C4-2B (cell line): ENCODE measurements at regions not wholly inside any gene's neighbourhood (a gene's known extent, or its start where the extent isn't known, plus 50 kb on each side); places are given as distances from the start of the nearest gene placed in this dataset.

Source experiments
- H3K27ac ChIP-seq: fragments of 450-650 bp; 2 replicates; pipeline ENCODE4 v1.5.1; 2017
- CTCF ChIP-seq: fragments of 450-650 bp; conservative IDR thresholded peaks from 2 replicates; pipeline ENCODE4 v1.5.1; 2017; ENCODE audit warnings: mild to moderate bottlenecking
- ZFX ChIP-seq: fragments of 450-650 bp; IDR thresholded peaks from 2 replicates; pipeline ENCODE4 v1.6.1; 2017

- H3K27ac ChIP-seq: no peak overlapping the region
- TF ChIP-seq CTCF (no peak), ZFX (no peak)
These were observed 568.7 kb downstream of the ETS1 start for GRCh38 chr11:128018692-128019091.

- H3K27ac ChIP-seq: no peak overlapping the region
- TF ChIP-seq ZFX (no peak), CTCF (no peak)
These were observed 581.8 kb downstream of the ETS1 start for GRCh38 chr11:128005562-128005961.

- TF ChIP-seq CTCF (no peak), ZFX (no peak)
- no peak overlapping the region for H3K27ac ChIP-seq
These were observed 588.9 kb downstream of the ETS1 start for GRCh38 chr11:127998421-127998820.

DNA sequence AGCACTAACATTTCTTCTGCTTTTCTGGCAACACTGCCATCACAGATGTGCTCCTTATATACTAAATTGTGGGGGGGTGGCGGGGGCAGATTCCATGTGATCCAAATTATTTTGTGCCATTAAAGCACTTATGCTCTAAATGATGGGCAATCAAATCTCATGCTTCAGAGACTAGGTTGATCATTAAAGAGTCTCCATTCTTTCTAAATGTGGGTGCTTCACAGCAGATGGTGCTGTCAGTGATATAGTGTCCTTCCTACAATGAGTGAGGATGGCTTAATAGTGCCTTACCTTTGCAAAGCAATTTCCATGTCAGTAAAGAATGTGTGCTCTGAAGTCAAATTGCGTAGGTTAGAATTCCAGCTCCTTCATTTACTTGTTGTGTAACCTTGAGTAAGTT is 589.8 kb downstream of the ETS1 start:
- no peak overlapping the region for H3K27ac ChIP-seq
- TF ChIP-seq ZFX (no peak), CTCF (no peak)

DNA sequence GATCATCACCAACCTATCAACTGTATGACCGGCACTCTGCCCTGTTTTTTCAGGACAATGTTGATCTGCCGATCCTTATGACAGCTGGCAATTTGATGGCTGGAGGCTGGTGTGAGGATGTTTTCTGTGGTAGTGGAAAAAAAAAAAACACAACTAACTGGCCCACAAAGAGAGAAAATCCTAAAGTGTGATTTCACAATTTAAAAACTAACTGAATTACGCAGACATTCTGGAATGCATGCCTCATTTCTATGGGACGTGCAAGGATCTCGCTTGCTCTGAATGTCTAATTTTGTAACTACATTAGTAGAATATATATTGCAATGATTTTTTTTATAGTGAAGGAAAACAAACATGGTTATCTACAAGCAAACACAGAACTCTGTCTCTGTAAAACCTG is 590.5 kb downstream of the ETS1 start:
- no peak for TF ChIP-seq CTCF
- H3K27ac ChIP-seq: no peak overlapping the region

DNA sequence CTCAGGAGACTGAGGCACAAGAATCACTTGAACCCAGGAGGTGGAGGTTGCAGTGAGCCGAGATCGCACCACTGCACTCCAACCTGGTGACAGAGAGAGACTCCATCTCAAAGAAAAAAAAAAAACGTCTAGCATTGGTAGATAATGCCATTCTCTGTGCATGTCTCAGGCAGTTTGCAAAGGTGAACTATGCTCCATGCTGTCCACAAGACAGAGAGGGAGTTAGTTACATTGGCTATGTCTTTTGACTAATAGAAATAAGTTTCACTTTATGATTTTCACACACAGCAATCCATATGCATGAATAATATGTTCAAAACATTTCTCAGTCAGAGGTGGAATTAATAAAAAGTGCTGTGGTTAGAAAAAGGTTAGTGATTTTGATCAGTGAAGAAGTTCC is 591.4 kb downstream of the ETS1 start:
- no peak for TF ChIP-seq ZFX
- TF ChIP-seq CTCF: no peak
- no peak overlapping the region for H3K27ac ChIP-seq

- no peak overlapping the region for H3K27ac ChIP-seq
- TF ChIP-seq CTCF (no peak), ZFX (no peak)
These were observed 592.6 kb downstream of the ETS1 start for GRCh38 chr11:127994736-127995135.
